ENCODE measurements at regions not wholly inside any gene's neighbourhood (a gene's known extent, or its start where the extent isn't known, plus 50 kb on each side); places are given as distances from the start of the nearest gene placed in this dataset.
"Not testable (repeated sequence)": the region's sequence is repeated elsewhere in the genome, so short reads cannot be mapped to it uniquely, and the experiment has no call there.

DNA sequence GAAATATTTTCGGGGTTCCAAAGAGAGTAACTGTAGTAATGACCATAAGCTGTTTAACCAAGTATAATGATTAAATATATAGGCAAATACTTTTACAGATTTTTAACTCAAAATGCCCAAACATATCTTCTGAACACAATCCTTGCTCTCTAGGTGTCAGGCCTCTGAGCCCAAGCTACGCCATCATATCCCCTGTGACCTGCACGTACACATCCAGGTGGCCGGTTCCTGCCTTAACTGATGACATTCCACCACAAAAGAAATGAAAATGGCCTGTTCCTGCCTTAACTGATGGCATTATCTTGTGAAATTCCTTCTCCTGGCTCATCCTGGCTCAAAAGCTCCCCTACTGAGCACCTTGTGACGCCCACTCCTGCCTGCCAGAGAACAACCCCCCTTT is 1305.1 kb upstream of the ACVR2A start:
- TF ChIP-seq, protein P1, sequence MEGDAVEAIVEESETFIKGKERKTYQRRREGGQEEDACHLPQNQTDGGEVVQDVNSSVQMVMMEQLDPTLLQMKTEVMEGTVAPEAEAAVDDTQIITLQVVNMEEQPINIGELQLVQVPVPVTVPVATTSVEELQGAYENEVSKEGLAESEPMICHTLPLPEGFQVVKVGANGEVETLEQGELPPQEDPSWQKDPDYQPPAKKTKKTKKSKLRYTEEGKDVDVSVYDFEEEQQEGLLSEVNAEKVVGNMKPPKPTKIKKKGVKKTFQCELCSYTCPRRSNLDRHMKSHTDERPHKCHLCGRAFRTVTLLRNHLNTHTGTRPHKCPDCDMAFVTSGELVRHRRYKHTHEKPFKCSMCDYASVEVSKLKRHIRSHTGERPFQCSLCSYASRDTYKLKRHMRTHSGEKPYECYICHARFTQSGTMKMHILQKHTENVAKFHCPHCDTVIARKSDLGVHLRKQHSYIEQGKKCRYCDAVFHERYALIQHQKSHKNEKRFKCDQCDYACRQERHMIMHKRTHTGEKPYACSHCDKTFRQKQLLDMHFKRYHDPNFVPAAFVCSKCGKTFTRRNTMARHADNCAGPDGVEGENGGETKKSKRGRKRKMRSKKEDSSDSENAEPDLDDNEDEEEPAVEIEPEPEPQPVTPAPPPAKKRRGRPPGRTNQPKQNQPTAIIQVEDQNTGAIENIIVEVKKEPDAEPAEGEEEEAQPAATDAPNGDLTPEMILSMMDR (conservative IDR thresholded peaks at IDR 0.05; ENCODE audit: low read depth in 2 of 2): not testable (repeated sequence)
- TF ChIP-seq STAT1 (IDR thresholded peaks at IDR 0.05; ENCODE audit: unreplicated experiment); EZH2phosphoT487 (IDR thresholded peaks at IDR 0.05; ENCODE audit: unreplicated experiment); EZH2 (IDR thresholded peaks at IDR 0.05; ENCODE audit: low read depth, unreplicated experiment); POLR2AphosphoS5 (IDR thresholded peaks at IDR 0.05; ENCODE audit: low read depth); ZNF114 (CRISPR knock-in tag; IDR thresholded peaks at IDR 0.05): not testable (repeated sequence)
- TF ChIP-seq, protein P2, sequence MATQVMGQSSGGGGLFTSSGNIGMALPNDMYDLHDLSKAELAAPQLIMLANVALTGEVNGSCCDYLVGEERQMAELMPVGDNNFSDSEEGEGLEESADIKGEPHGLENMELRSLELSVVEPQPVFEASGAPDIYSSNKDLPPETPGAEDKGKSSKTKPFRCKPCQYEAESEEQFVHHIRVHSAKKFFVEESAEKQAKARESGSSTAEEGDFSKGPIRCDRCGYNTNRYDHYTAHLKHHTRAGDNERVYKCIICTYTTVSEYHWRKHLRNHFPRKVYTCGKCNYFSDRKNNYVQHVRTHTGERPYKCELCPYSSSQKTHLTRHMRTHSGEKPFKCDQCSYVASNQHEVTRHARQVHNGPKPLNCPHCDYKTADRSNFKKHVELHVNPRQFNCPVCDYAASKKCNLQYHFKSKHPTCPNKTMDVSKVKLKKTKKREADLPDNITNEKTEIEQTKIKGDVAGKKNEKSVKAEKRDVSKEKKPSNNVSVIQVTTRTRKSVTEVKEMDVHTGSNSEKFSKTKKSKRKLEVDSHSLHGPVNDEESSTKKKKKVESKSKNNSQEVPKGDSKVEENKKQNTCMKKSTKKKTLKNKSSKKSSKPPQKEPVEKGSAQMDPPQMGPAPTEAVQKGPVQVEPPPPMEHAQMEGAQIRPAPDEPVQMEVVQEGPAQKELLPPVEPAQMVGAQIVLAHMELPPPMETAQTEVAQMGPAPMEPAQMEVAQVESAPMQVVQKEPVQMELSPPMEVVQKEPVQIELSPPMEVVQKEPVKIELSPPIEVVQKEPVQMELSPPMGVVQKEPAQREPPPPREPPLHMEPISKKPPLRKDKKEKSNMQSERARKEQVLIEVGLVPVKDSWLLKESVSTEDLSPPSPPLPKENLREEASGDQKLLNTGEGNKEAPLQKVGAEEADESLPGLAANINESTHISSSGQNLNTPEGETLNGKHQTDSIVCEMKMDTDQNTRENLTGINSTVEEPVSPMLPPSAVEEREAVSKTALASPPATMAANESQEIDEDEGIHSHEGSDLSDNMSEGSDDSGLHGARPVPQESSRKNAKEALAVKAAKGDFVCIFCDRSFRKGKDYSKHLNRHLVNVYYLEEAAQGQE (IDR thresholded peaks at IDR 0.05; ENCODE audit: unreplicated experiment): not testable (repeated sequence)
- TF ChIP-seq NANOG (IDR thresholded peaks at IDR 0.05; ENCODE audit: borderline replicate concordance): peak; percentile 88

All from GM23338 (cell line).